GM21447 (cell line): ENCODE measurements at regions not wholly inside any gene's neighbourhood (a gene's known extent, or its start where the extent isn't known, plus 50 kb on each side); places are given as distances from the start of the nearest gene placed in this dataset.

Experiments used
- ATAC-seq: cut with Tn5 transposase; IDR thresholded peaks from one replicate; pipeline ENCODE4 v1.9.1; 2021; ENCODE audit not compliant: unreplicated experiment

DNA sequence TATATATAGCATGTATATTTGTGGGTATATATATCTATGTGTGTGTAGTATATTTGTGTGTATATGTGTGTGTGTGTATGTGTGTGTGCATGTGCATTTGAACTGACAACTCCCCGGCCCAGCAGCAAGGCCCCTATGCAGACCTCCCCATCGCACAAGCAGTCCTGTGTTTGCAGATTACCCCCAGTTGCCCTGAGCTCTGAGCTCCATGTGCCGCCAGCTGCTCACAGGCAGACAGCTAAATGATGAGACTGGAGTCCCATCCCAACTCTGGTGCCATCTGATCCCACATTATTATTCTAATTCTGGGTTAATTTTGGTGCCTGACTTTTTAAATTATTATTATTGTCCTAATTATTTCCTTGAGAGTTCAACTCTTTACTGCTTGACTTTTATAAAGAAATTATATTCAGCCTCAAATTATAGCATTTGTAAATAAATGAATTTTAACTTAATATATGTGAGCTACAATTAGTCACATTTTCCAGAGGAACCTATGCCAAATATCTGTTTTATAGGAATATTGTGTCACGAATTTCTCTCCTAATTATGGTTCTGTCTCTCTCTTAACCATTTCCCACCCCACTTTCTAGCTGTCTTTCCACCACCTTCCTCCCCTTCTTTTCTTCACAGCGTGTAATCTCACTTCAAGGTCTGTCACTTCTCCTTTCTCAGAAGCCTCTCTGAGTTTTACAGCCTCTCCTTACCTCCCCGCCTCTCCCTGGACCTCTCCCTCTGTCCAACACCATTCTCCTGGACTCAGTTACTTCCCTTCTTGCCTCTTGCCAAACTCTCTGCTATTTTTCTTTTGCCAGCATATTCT, 90.6 kb upstream of the SYNDIG1 start:
- ATAC-seq, result no peak

DNA sequence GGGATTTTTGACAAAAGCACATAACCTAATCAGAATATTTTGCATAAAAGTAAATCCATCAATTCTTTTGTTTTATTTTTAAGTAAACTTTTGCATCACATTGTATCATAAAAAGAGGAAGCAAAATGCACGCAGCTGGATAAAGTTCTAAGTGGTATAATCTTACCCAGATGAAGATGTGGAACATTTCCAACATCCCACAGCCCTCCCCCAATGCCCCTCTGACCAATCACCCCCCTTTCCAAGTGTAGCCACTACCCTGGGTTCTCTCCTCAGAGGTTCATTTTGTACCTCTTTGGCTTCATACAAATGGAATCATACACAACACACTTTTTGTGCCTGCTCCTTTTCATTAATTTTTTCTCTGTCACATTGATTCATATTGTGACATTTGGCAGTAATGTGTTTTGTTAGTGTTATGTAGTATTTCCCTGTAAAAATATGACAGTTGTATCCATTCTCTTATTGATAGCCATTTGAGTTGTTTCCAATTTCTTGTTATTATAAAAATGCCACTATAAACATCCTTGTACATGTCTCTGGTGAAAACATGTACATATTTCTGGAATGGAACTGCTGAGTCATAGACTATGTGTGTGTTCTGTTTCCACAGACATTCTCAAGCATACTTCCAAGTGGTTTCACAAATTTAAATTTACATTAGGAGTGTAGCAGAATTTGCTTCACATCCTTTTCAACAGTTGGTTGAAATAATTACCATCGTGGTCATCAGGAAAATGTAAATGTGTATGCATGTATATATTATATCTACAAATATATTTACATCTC, 92.9 kb upstream of the SYNDIG1 start:
- no peak for ATAC-seq

DNA sequence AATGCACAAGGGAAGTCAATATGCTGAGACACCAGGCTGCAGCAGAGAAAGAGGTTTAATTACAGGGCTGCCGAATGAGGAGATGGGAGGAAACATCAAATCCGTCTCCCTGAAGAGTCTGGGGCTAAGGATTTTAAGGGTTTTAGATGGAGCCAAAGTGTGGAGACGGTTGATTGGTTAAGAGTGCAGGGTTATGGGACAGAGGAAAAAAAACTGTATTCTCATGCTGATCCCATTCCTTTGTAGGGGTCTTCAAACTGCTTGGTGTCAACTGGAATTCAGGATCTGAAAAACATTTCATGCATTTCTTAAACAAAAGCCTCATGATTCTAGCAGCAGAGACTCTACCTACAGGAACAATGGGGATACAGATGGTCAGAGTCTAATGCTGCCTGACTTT, 96.1 kb upstream of the SYNDIG1 start:
- no peak for ATAC-seq

DNA sequence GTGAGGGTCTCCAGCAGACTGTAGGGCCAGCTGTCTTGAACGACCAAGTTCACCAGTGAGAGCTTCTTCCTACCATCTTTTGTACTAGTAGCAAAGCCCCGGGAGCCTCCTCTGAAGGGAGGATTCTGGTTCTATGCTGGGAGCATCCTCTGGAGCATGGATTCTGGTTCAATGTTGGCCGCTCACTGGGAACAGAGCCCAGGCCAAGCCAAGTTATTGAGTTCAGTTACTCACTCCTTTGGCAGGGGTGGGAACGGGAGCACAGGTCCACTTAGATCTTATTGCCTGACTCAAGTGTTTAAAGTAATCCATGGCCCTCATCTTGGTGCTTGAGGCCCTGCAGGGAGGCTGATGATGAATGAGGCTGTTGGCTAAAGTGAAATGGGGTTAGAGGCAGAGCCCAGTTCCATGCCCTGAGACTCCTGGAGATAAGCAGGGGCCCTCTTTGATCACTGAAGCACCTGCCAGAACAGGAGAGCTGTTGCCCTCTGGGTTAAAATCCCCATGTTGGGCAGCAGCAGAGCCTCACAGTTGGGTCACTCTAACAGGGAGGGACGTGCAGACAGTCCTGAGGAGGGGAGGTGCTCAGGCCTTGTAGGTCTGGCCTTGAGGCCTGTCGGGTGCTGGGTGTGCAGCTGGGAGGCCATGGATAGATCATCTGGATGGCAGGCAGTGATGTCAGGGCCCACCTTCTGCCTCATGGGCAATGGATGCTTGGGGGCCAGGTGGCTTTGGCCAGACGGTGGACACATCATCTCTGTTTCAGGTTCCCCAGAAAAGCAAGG, 98.3 kb upstream of the SYNDIG1 start:
- no peak for ATAC-seq

DNA sequence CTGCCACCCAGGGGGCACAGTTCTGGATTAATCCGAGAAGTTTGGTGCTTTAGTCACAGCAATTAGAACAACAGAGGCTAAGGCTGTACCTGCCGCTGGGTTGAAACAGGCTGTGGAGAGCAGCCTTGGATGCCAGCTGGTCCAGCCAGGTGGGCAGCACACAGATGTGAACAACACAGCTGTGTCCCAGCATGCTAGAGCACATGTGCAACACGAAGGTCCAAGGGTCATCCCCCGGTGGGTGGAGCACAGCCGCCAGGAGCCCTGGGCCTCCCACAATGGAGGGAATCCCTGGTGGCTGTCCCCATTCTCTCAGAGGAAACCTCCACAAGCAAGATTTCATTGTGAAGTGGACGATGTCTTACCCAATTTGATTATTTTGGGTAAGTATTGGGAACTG, 99.2 kb upstream of the SYNDIG1 start:
- ATAC-seq, result no peak

DNA sequence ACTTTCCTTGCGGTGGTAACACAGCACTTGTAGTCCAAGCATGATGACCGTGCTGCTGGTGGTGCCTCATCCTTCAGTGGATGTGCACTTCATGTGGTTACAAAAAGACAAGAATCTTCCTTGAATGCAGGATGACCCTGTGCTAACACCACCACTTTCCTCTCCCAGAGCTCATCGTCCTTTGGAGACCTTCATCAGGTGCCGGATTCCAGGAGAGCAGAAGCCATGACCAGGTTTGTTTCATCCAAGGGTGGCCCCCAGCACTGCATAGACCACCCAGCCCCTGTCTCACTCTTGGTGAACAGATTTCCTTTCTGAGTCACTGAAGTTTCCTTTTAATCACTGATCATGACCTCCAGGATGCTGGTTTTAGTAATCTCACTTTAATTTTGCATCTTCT, 101.2 kb upstream of the SYNDIG1 start:
- ATAC-seq, result no peak

DNA sequence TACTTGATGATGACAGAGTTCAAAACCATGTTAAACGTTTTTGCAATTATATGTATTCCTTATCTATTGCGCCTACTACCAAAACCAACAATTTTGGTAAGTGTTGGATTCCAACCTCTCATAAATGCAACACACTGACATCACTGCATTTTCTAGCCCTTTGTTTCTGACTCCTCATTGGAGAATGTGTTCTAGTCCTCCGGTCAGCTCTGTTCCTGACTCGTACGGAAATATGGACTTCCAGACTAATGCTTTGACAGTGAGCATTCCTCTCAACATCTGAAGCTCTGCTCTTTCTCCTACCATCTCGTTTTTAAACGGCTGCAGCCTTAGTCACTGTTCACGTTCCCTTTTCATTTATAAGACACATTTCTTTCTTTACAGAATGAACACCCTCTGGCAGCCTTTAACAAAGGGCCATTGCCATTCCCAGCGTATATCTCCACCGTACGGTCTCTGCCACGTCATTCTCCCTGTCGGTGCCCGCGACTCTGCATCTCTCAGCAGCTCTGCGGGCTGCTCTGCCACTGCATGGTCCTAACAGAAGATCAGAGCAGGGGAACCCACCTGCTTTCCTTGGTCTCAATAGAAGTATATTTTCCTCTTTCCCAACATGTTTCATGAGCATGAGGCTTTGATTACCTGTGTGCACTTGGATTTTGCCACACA, 103.0 kb upstream of the SYNDIG1 start:
- no peak for ATAC-seq

DNA sequence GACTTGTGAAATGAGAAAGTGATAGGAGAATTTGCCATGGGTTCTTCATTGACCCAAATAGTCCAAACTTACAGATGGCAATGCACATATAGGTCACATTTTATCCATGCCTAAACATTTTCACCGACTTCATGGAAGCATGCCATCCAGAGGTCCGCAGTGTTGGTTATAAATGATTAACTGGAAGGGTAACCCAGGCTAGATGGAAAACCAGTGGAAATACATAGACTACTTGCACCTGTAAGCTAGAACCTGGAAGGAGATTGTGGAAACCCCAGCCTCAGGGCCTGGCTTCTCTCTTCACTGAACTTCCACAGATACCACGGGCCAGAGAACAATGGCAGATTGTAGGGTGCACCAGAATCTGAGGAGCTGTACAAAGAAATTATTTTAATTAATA, 103.8 kb upstream of the SYNDIG1 start:
- ATAC-seq, result no peak

DNA sequence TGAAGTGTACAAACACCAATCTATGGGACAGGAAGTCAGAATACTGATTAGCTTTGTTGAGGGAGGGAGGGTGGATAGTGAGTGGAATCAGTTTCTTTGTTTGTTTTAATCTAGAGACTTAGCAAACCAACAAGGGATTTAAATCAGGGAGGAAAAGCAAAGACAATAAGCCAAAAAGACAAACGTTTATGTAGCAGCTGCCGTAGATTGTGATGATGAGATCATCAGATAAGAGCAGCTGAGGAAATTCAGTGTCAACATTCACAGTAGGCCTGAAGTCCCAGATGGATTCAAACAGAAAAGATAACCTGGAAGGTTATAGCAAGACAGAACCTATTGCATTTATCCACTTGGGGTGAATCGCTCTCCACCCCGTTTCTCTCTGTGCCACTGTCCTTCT, 104.9 kb upstream of the SYNDIG1 start:
- no peak for ATAC-seq

DNA sequence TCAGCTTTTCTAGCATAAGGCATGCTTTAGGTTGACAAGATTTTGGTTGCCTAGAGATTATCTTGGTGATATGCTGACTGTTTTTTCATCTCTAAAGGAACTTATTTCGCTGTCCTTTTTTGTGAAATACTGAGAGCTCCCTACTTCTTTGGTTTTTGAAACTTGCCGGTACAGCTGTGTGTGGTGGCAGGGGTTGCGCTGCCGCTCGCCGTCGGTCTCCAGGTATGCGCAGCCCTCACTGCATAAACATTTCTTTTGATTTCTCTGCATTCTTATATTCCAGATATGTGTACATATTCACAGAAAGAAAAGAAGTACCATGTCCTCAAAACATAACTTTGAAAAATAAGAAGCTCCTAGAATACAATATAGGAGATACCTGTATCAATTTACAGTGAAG, 106.4 kb upstream of the SYNDIG1 start:
- no peak for ATAC-seq

DNA sequence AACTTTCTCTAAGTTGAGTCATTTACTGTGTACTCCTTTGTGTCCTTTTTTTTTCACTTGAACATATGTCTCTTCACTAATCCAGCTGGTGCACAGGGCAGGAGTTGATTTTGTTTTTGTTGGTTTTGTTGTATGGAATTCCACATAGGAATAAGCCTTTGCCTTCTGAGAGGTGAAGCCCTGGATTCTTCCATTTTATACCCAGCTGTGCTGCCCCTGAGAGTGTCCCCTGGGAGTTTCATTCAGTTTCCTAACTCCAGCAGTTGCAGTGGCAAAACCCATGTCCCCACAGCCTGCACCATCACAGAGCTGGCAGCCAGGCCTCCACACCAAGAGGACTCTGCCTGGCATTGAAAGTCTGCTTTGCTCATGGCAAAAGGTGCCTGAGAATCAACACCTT, 107.3 kb upstream of the SYNDIG1 start:
- no peak for ATAC-seq

DNA sequence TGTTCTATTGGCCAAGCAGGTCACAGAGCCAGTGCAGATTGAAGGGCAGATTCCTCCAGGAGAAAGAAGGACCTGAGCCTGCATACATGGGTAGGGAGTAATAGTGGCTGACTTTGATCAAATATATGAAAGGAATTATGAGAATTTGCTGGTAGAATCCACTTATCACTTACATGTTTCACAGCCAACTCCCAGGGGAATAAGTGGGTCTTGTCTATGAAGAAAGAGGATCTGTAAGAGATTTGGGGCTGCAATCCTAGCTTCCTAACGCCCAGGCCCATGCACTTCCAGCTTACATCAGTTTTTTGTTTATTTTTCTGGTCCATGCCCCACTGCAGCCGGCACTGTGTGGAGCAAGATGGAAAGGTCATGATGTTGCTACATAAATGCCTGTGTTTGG, 107.9 kb upstream of the SYNDIG1 start:
- no peak for ATAC-seq

DNA sequence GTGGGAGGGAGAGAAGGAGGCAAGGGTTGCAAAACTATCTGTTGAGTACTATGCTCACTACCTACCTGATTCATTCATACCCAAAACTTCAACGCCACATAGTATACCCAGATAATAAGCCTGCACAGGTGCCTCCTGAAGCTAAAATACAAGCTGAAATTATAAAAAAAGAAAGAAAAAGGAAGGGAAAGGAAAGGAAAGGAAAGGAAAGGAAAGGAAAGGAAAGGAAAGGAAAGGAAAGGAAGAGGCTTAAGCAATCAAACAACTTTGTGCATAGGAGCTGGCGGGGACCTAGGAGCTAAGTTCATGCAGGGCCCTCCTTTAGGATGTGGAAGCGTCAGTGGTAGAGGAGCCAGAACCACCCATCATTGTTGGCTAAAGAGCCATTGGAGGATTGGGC, 108.9 kb upstream of the SYNDIG1 start:
- ATAC-seq, result no peak

DNA sequence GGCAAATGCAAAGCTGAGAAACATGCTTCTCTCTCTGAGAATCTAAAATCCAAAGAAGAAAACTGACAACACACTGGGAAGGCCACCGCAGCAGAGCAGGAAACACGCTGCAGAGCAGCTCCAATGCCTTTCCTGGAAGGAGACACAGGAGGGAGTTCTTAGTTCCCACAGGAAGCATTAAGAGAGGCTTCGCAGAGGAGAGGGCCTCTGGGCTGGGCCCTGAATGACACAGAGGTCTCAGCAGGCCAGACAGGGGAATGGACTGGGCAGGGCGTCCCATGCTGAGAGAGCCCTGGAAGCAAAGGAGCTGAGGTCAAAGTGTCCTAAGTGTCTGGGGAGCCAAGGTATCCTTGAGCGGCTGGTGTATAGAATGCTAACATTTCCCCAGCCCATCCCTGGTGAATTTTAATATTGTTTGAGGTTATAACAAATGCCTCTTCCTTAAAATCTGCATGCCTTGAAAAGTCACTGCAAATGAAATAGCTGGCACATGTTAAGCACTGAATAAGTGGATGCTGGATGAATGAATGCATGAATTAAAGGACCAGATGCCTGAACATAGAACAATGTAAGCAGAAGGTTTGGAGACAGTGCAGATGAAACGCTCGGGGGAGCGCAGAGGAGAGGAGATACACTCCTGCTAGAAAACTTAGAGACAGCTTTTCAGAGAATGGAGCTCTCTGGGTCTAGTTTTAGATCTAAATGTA, 110.0 kb upstream of the SYNDIG1 start:
- no peak for ATAC-seq

DNA sequence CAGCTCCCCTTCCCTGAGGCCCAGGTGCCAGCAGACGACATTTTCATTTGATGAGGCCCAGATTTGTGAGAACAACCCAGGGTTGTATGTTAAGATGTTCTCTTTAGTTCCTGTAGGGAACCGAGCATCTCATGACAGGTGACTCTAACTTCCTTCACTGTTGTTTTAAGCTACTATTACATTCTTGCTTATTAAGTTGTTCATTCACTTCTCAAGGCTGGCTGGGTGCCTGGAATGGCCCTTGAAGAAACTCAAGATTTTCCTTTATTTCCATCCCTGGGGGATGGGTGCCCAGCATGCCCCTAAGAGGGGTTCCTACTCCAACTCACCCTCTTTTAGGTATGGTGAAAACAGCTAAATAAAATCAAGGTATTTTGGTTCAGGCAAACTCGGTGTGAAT, 111.5 kb upstream of the SYNDIG1 start:
- ATAC-seq, result no peak

DNA sequence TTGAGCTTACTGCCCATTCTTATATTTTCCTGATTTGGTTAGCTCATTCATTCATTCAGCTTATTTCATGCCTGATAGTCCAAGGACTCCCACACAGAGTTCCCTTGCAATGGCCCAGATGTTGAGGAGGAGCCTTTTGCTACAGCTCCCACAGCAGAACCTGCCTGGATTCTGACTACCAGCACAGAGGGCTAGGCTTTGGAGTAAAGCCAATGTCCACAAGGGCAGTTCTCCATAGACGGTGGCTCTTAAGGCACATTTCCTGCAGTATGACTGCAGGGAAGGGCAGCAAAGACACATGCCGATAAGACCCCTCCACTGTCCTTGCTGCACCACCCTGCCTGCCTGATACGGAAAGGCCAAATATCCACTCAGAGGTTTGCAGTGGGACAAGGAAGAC, 112.3 kb upstream of the SYNDIG1 start:
- ATAC-seq, result no peak

DNA sequence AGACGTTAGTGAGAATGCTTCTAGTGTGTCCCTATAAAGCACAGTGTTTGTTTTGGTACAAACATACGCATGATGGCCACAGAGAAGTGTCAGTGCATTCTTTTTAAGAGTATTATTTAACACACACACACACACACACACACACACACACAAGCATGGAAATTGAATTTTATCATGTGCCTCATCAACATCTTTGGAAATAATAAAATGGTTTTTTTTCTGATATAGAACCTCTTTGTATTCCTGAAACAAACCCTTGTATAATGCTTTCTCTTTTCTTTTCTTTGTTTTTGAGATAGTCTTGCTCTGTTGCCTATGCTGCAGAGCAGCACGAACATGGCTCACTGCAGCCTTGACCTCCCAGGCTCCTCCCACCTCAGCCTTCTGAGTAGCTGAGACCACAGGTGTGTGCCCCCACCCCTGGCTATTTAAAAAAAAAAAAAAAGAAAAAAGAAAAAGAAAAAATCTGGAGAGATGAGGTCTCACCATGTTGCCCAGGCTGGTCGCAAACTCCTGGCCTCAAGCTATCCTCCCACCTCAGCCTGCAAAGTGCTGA, 116.2 kb upstream of the SYNDIG1 start:
- no peak for ATAC-seq

DNA sequence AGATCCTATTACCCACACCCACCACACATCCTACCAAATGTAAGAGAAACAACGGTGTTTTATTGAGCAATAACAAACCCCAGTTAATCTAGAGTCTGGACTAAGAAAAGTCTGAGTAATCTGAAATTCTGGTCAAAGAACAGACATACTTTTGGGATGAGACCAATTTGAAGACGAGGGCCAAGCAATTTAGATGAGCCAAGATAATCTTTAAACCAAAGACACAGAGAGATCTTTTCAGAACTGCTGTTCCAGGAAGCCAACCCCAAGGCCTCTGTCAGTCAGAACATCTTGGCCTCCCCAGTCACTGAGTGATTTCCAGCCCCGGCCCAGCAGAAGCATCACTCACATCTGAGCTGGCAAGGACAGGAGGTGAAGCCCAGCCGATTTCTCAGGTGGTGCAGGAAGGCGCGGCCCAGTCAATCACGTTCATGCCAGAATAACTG, 118.5 kb upstream of the SYNDIG1 start:
- no peak for ATAC-seq

DNA sequence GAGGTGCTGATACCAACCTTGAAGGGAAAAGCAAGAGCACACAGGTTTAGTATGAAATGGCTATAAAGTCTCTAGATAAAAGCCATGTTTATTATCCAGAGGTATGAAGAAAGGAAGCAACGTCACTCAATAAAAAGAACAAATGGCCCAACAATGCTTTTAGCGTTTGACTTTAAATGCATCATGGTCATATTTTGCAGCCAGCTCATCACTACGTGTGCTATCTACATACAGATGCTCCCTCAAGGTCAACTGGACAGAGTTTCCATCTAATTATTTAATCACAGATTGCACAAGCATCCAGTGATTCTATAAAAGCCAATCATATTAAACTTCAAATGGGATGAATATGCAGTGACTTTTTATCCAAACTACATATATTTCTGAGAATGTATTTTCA, 127.6 kb upstream of the SYNDIG1 start:
- ATAC-seq, result no peak

DNA sequence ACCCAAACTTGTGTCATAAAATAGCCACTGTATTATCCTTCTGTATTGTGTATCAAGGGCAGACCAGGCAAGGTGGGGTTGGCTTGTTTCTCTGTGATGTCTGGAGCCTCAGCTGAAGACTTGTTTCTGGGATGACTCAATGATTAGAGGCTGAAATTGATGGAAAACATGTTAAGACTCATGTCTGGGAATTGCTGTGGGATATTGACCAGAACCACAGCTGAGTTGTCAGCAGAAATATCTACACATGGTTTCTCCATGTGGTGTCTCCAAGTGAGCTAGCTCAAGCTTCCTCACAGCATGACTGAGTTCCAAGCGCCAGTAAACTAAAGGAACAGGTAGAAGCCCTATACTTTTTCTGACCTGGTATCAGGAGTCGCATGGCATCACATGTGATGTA, 128.5 kb upstream of the SYNDIG1 start:
- ATAC-seq, result no peak
